Fibroblast of the conjunctiva (primary cell): ENCODE measurements at regions not wholly inside any gene's neighbourhood (a gene's known extent, or its start where the extent isn't known, plus 50 kb on each side); places are given as distances from the start of the nearest gene placed in this dataset.
"Not testable (repeated sequence)": the region's sequence is repeated elsewhere in the genome, so short reads cannot be mapped to it uniquely, and the experiment has no call there.

Source experiments
- DNase-seq: peaks from one replicate; pipeline ENCODE4 v3.0.0-alpha.2; 2010; ENCODE audit warnings: low read depth

GRCh38 chr15:87672309-87673288 is 583.9 kb downstream of the NTRK3 start:
- DNase-seq, result no peak

GRCh38 chr15:87671289-87671688 is 585.2 kb downstream of the NTRK3 start:
- DNase-seq, result no peak

GRCh38 chr15:87669846-87670245 is 586.7 kb downstream of the NTRK3 start:
- no peak for DNase-seq

GRCh38 chr15:87668768-87669564 is 587.6 kb downstream of the NTRK3 start:
- not testable (repeated sequence) for DNase-seq

- DNase-seq, result no peak
These were observed 588.9 kb downstream of the NTRK3 start for GRCh38 chr15:87667643-87668042.

GRCh38 chr15:87662575-87662974 is 594.0 kb downstream of the NTRK3 start:
- DNase-seq, result no peak

GRCh38 chr15:87661454-87662355 is 594.8 kb downstream of the NTRK3 start:
- no peak for DNase-seq

- no peak for DNase-seq
These were observed 596.0 kb downstream of the NTRK3 start for GRCh38 chr15:87660251-87661129.

- no peak for DNase-seq
These were observed 600.2 kb downstream of the NTRK3 start for GRCh38 chr15:87656372-87656771.

- no peak for DNase-seq
These were observed 602.9 kb downstream of the NTRK3 start for GRCh38 chr15:87653646-87654045.

GRCh38 chr15:87649175-87649574 is 607.4 kb downstream of the NTRK3 start:
- DNase-seq, result no peak

GRCh38 chr15:87648278-87648677 is 608.3 kb downstream of the NTRK3 start:
- DNase-seq, result no peak

GRCh38 chr15:87645723-87646122 is 610.8 kb downstream of the NTRK3 start:
- DNase-seq, result no peak

- DNase-seq, result not testable (repeated sequence)
These were observed 613.5 kb downstream of the NTRK3 start for GRCh38 chr15:87642997-87643396.

GRCh38 chr15:87639305-87640011 is 617.1 kb downstream of the NTRK3 start:
- no peak for DNase-seq

- DNase-seq, result no peak
These were observed 617.9 kb downstream of the NTRK3 start for GRCh38 chr15:87638554-87639083.

GRCh38 chr15:87634361-87634760 is 622.2 kb downstream of the NTRK3 start:
- DNase-seq, result no peak

GRCh38 chr15:87633525-87633924 is 623.0 kb downstream of the NTRK3 start:
- DNase-seq, result no peak

- no peak for DNase-seq
These were observed 624.2 kb downstream of the NTRK3 start for GRCh38 chr15:87632364-87632763.

- DNase-seq, result no peak
These were observed 624.8 kb downstream of the NTRK3 start for GRCh38 chr15:87631775-87632174.
